ENCODE measurements at regions not wholly inside any gene's neighbourhood (a gene's known extent, or its start where the extent isn't known, plus 50 kb on each side); places are given as distances from the start of the nearest gene placed in this dataset.
A peak's percentile ranks its signal among the peaks of the same experiment; 100 is the strongest.

- H3K4me3 Mint-ChIP-seq = peak overlapping the region in 1 of 2 donors; percentile 33
- H4K20me1 ChIP-seq (ENCODE audit: insufficient read depth, low read length) = no peaks in the 10 kb centered on the region
- no peaks in the 10 kb centered on the region for H3K9me3 Mint-ChIP-seq
- H3K36me3 ChIP-seq (replicated peaks in 1 of 2; ENCODE audit: control insufficient read depth in 1 of 2, insufficient read depth in 2 of 2, low read length in 2 of 2) = no peaks in the 10 kb centered on the region
- intact Hi-C loops (cut with micrococcal nuclease) = no loop called here
- TF ChIP-seq, protein P1, sequence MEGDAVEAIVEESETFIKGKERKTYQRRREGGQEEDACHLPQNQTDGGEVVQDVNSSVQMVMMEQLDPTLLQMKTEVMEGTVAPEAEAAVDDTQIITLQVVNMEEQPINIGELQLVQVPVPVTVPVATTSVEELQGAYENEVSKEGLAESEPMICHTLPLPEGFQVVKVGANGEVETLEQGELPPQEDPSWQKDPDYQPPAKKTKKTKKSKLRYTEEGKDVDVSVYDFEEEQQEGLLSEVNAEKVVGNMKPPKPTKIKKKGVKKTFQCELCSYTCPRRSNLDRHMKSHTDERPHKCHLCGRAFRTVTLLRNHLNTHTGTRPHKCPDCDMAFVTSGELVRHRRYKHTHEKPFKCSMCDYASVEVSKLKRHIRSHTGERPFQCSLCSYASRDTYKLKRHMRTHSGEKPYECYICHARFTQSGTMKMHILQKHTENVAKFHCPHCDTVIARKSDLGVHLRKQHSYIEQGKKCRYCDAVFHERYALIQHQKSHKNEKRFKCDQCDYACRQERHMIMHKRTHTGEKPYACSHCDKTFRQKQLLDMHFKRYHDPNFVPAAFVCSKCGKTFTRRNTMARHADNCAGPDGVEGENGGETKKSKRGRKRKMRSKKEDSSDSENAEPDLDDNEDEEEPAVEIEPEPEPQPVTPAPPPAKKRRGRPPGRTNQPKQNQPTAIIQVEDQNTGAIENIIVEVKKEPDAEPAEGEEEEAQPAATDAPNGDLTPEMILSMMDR (IDR thresholded peaks at IDR 0.05) = no peak
- no peaks in the 10 kb centered on the region for H3K36me3 Mint-ChIP-seq
- no peak overlapping the region for H3K9ac ChIP-seq (ENCODE audit: insufficient read depth, low read length, poor library complexity, severe bottlenecking)
- H3K4me1 ChIP-seq (ENCODE audit: control insufficient read depth in 1 of 2, insufficient read depth in 2 of 2, low read length in 2 of 2) = peaks cover 14 to 19% of the 10 kb centered on the region in 2 donors
- H3K9me3 ChIP-seq (replicated peaks in 1 of 2; ENCODE audit: control insufficient read depth in 1 of 2, insufficient read depth in 1 of 2, low read length in 2 of 2) = no peaks in the 10 kb centered on the region
- peak overlapping the region in 3 of 7 donors; percentile 66 to 82 (median 80) for H3K27ac Mint-ChIP-seq
- H3K27me3 Mint-ChIP-seq (ENCODE audit: low read depth in 3 of 3) = no peaks in the 10 kb centered on the region
- H2AFZ ChIP-seq (ENCODE audit: insufficient read depth, low read depth, low read length, poor library complexity, severe bottlenecking) = no peak overlapping the region
- H3K4me2 ChIP-seq (replicated peaks; ENCODE audit: extremely low read depth, low read length, poor library complexity, severe bottlenecking) = peak overlapping the region; percentile 11
- H3K27ac ChIP-seq (ENCODE audit: low read depth in 1 of 2, low read length in 2 of 2) = peak overlapping the region in 1 of 2 donors; percentile 39
- H3K4me3 ChIP-seq (replicated peaks in 1 of 3; ENCODE audit: low read depth in 2 of 3, low read length in 3 of 3) = no peak overlapping the region
- DNase-seq = no peak
- peaks cover 27% of the 10 kb centered on the region for H3K4me1 Mint-ChIP-seq
- no peaks in the 10 kb centered on the region for H3K27me3 ChIP-seq (ENCODE audit: control insufficient read depth in 2 of 2, insufficient read depth in 2 of 2, low read length in 2 of 2)
- WGBS (ENCODE audit: insufficient coverage) = 75% methylated on average over 2 of the region's 2 CpGs
- H3K79me2 ChIP-seq (ENCODE audit: insufficient read depth, low read length) = no peaks in the 10 kb centered on the region
These were observed 172.2 kb downstream of the CHRM3 start for GRCh38 chr1:239558559-239558958.

GRCh38 chr1:239558991-239559390 lies 172.6 kb downstream of the CHRM3 start:
- no peaks in the 10 kb centered on the region for H3K27me3 Mint-ChIP-seq (ENCODE audit: low read depth in 3 of 3)
- H3K27ac ChIP-seq (ENCODE audit: low read depth in 1 of 2, low read length in 2 of 2) = peak overlapping the region in 1 of 2 donors; percentile 39
- H3K9ac ChIP-seq (ENCODE audit: insufficient read depth, low read length, poor library complexity, severe bottlenecking) = no peak overlapping the region
- intact Hi-C loops (cut with micrococcal nuclease) = no loop called here
- peak overlapping the region in 4 of 7 donors; percentile 12 to 82 (median 73) for H3K27ac Mint-ChIP-seq
- TF ChIP-seq, protein P1 (IDR thresholded peaks at IDR 0.05) = no peak
- H3K4me2 ChIP-seq (replicated peaks; ENCODE audit: extremely low read depth, low read length, poor library complexity, severe bottlenecking) = peak overlapping the region; percentile 11
- H3K4me1 ChIP-seq (ENCODE audit: control insufficient read depth in 1 of 2, insufficient read depth in 2 of 2, low read length in 2 of 2) = peaks cover 18 to 22% of the 10 kb centered on the region in 2 donors
- peak overlapping the region; percentile 10 to 59 for H3K4me3 Mint-ChIP-seq
- no peaks in the 10 kb centered on the region for H4K20me1 ChIP-seq (ENCODE audit: insufficient read depth, low read length)
- H2AFZ ChIP-seq (ENCODE audit: insufficient read depth, low read depth, low read length, poor library complexity, severe bottlenecking) = peak overlapping the region; percentile 9
- no peaks in the 10 kb centered on the region for H3K36me3 Mint-ChIP-seq
- H3K9me3 ChIP-seq (replicated peaks in 1 of 2; ENCODE audit: control insufficient read depth in 1 of 2, insufficient read depth in 1 of 2, low read length in 2 of 2) = no peaks in the 10 kb centered on the region
- H3K9me3 Mint-ChIP-seq = no peaks in the 10 kb centered on the region
- H3K27me3 ChIP-seq (ENCODE audit: control insufficient read depth in 2 of 2, insufficient read depth in 2 of 2, low read length in 2 of 2) = no peaks in the 10 kb centered on the region
- no peaks in the 10 kb centered on the region for H3K36me3 ChIP-seq (replicated peaks in 1 of 2; ENCODE audit: control insufficient read depth in 1 of 2, insufficient read depth in 2 of 2, low read length in 2 of 2)
- DNase-seq = peak; percentile 33 to 37 (median 35)
- H3K4me3 ChIP-seq (replicated peaks in 1 of 3; ENCODE audit: low read depth in 2 of 3, low read length in 3 of 3) = no peak overlapping the region
- peaks cover 31% of the 10 kb centered on the region for H3K4me1 Mint-ChIP-seq
- H3K79me2 ChIP-seq (ENCODE audit: insufficient read depth, low read length) = no peaks in the 10 kb centered on the region

All from CD14-positive monocyte (primary cell).